ENCODE measurements at regions not wholly inside any gene's neighbourhood (a gene's known extent, or its start where the extent isn't known, plus 50 kb on each side); places are given as distances from the start of the nearest gene placed in this dataset.

- ChIA-PET POLR2A (ENCODE audit: unreplicated experiment) (no interaction called here), CTCF (no interaction called here)
- Histone ChIP-seq H3F3A (ENCODE audit: low read length, unreplicated experiment) (no peaks in the 10 kb centered on the region), H4K20me1 (ENCODE audit: low read length) (no peaks in the 10 kb centered on the region), H3K9ac (ENCODE audit: low read length) (no peak overlapping the region), H3K79me2 (ENCODE audit: low read length) (no peaks in the 10 kb centered on the region), H3K4me3 (ENCODE audit: low read length) (no peak overlapping the region), H2AFZ (ENCODE audit: low read length) (no peak overlapping the region), H3K4me1 (ENCODE audit: insufficient read depth, low read length) (no peaks in the 10 kb centered on the region), H3K9me3 (ENCODE audit: low read length) (no peaks in the 10 kb centered on the region), H3K27ac (ENCODE audit: low read length) (no peak overlapping the region), H3K27me3 (ENCODE audit: low read length) (no peaks in the 10 kb centered on the region), H3K4me2 (ENCODE audit: low read length) (no peak overlapping the region), H3K36me3 (ENCODE audit: low read depth, low read length) (no peaks in the 10 kb centered on the region), H3K9me2 (replicated peaks; ENCODE audit: low read length) (no peaks in the 10 kb centered on the region)
- ATAC-seq (no peak), DNase-seq (no peak)
- no TSS peak for BruUV-seq (replicated peaks)
- intact Hi-C loops (cut with micrococcal nuclease): no loop called here
- TF ChIP-seq CTCF (conservative IDR thresholded peaks at IDR 0.05; ENCODE audit: low read depth, low read length) (no peak), EZH2 (IDR thresholded peaks at IDR 0.05; ENCODE audit: low read length, unreplicated experiment) (no peak), EZH2phosphoT487 (IDR thresholded peaks at IDR 0.05; ENCODE audit: borderline replicate concordance, low read length) (no peak)
Measured at GRCh38 chr10:3433131-3433530, 260.5 kb upstream of the PITRM1 start.

- TF ChIP-seq EZH2phosphoT487 (IDR thresholded peaks at IDR 0.05; ENCODE audit: borderline replicate concordance, low read length) (no peak), CTCF (conservative IDR thresholded peaks at IDR 0.05; ENCODE audit: low read depth, low read length) (no peak), EZH2 (IDR thresholded peaks at IDR 0.05; ENCODE audit: low read length, unreplicated experiment) (no peak)
- H3F3A ChIP-seq (ENCODE audit: low read length, unreplicated experiment): no peaks in the 10 kb centered on the region
- H3K4me2 ChIP-seq (ENCODE audit: low read length): no peak overlapping the region
- H3K4me3 ChIP-seq (ENCODE audit: low read length): no peak overlapping the region
- no peaks in the 10 kb centered on the region for H3K27me3 ChIP-seq (ENCODE audit: low read length)
- CTCF ChIA-PET: no interaction called here
- POLR2A ChIA-PET (ENCODE audit: unreplicated experiment): no interaction called here
- no peaks in the 10 kb centered on the region for H3K9me3 ChIP-seq (ENCODE audit: low read length)
- ATAC-seq (no peak), DNase-seq (no peak)
- peaks cover 4% of the 10 kb centered on the region for H3K4me1 ChIP-seq (ENCODE audit: insufficient read depth, low read length)
- intact Hi-C loops (cut with micrococcal nuclease): no loop called here
- H2AFZ ChIP-seq (ENCODE audit: low read length): no peak overlapping the region
- H3K36me3 ChIP-seq (ENCODE audit: low read depth, low read length): no peaks in the 10 kb centered on the region
- H3K9ac ChIP-seq (ENCODE audit: low read length): no peak overlapping the region
- H3K27ac ChIP-seq (ENCODE audit: low read length): no peak overlapping the region
- H3K9me2 ChIP-seq (replicated peaks; ENCODE audit: low read length): no peaks in the 10 kb centered on the region
- no peaks in the 10 kb centered on the region for H3K79me2 ChIP-seq (ENCODE audit: low read length)
- no TSS peak for BruUV-seq (replicated peaks)
- no peaks in the 10 kb centered on the region for H4K20me1 ChIP-seq (ENCODE audit: low read length)
Measured at GRCh38 chr10:3432081-3432825, 259.7 kb upstream of the PITRM1 start.

- Histone ChIP-seq H3K27me3 (ENCODE audit: low read length) (no peaks in the 10 kb centered on the region), H3K9ac (ENCODE audit: low read length) (no peak overlapping the region), H2AFZ (ENCODE audit: low read length) (no peak overlapping the region), H3K4me2 (ENCODE audit: low read length) (no peak overlapping the region), H3K4me1 (ENCODE audit: insufficient read depth, low read length) (peaks cover 22% of the 10 kb centered on the region), H3K4me3 (ENCODE audit: low read length) (no peak overlapping the region), H3K9me2 (replicated peaks; ENCODE audit: low read length) (no peaks in the 10 kb centered on the region), H3K36me3 (ENCODE audit: low read depth, low read length) (no peaks in the 10 kb centered on the region), H3K79me2 (ENCODE audit: low read length) (no peaks in the 10 kb centered on the region), H4K20me1 (ENCODE audit: low read length) (no peaks in the 10 kb centered on the region), H3K27ac (ENCODE audit: low read length) (no peak overlapping the region), H3F3A (ENCODE audit: low read length, unreplicated experiment) (no peaks in the 10 kb centered on the region), H3K9me3 (ENCODE audit: low read length) (no peaks in the 10 kb centered on the region)
- ChIA-PET POLR2A (ENCODE audit: unreplicated experiment) (no interaction called here), CTCF (no interaction called here)
- BruUV-seq (replicated peaks): no TSS peak
- intact Hi-C loops (cut with micrococcal nuclease): no loop called here
- no peak for TF ChIP-seq CTCF (conservative IDR thresholded peaks at IDR 0.05; ENCODE audit: low read depth, low read length)
- no peak for TF ChIP-seq EZH2phosphoT487 (IDR thresholded peaks at IDR 0.05; ENCODE audit: borderline replicate concordance, low read length)
- DNase-seq (no peak), ATAC-seq (no peak)
Measured at GRCh38 chr10:3430501-3430900, 257.9 kb upstream of the PITRM1 start.

All from PC-3 (cell line).